ENCODE measurements at regions not wholly inside any gene's neighbourhood (a gene's known extent, or its start where the extent isn't known, plus 50 kb on each side); places are given as distances from the start of the nearest gene placed in this dataset.
"Not testable (repeated sequence)": the region's sequence is repeated elsewhere in the genome, so short reads cannot be mapped to it uniquely, and the experiment has no call there.

- DNase-seq = no peak
These were observed 57.6 kb downstream of the CCDC59 start for GRCh38 chr12:82300611-82301010.

DNA sequence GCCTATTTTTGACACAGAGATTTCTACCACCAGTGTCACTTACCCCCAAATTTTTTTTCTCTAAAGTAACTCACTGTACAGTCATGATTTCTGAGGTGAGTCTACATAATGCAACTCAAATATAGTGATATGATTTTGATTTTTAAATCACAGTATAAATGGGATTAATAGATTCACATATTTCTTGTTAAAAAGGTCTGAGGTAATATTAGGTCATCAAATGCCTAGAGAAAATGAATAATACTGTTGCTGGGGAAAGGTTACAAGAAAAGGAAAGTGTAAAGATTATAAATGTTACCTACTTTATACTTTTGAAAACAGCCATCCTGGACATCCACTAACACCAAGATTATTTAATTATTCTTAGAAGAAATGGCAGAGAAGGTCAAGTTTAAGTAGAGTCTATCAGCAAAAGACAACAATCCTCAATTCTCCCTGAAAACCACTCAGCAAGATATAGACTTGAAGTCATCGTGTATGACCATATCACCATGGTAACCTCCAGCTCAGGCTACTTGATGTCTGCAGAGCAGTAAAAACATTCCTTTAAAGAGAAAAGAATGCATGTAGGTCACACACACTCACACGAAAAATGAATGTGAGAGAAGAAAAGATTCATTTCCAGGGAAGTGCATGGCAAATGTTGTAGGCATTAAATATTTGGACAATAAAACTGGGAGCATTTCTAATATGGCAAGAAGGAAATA lies 58.7 kb downstream of the CCDC59 start:
- no peak for DNase-seq

DNA sequence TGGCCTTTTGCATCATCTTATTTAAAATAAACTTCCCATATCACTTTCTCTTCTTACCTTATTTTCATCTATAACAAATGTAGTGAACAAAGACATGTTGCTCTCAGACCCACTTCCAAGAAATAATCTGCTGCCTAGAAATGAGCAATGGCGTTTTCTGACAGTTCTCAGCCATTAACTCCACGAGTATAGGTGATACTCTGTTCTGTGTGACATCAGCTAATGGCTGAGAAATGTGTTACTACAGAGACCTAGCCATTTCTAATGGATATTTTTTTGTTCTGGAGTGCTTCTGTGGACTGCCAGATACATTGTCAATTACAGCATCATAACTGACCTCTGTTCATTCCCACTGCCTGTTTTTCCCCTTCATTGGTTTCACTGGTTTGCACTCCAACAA lies 67.8 kb downstream of the CCDC59 start:
- no peak for DNase-seq

DNA sequence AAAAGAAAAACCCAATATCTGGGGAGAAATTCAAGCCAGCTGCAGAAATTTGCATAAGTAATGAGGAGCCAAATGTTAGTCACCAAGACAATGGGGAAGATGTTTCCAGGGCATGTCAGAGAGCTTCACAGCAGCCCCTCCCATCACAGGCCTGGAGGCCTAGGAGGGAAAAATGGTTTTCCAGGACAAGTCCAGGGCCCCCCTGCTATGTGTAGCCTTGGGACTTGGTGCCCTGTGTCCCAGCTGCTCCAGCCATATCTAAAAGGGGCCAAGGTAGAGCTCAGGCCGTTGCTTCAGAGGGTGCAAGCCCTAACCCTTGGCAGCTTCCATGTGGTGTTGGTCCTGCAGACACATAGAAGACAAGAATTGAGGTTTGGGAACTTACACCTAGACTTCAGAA lies 76.9 kb downstream of the CCDC59 start:
- DNase-seq = not testable (repeated sequence)

GRCh38 chr12:82279536-82280058 lies 78.6 kb downstream of the CCDC59 start:
- DNase-seq = no peak

- no peak for DNase-seq
These were observed 80.6 kb downstream of the CCDC59 start for GRCh38 chr12:82277582-82277981.

GRCh38 chr12:82242729-82243128 lies 115.5 kb downstream of the CCDC59 start:
- no peak for DNase-seq

DNA sequence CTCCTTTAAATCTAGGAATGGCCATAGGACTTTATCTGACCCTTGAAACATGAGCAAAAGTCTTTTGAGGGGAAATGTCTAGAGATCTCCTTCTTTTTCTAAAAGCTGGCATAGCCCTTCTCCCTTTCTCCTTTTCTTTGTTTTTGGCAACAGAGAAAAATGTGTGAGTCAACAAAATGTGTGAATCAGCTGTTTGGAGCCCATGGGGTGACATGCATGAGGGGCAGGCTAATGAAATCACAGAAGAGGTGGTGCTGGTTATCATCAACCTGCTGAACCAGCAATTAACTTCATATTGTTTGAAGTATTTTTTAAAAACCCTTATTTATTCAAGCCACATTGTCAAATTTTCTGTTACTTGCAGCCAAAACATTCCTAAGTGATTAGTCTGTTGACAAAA lies 132.3 kb downstream of the CCDC59 start:
- no peak for DNase-seq

GRCh38 chr12:82223426-82223825 lies 134.8 kb downstream of the CCDC59 start:
- DNase-seq = no peak

DNA sequence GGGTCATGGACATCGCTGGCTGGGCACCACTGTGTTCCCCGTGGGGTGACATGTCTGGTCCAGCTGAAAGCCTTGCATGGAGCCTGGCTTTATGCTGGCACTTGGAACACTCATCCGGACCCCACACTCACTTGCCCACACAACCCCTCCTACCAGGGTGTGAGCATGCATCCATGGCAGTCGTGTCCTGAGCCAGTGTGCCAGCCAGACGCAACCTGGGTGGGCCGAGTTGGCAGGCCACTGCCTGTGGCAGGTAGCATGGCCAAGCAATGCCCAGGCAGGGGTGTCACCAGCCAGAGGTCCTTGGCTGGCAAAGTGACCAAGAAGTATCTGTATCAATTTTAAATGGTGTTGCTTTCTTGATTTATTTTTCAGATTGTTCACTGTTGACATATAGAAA lies 141.7 kb downstream of the CCDC59 start:
- no peak for DNase-seq

DNA sequence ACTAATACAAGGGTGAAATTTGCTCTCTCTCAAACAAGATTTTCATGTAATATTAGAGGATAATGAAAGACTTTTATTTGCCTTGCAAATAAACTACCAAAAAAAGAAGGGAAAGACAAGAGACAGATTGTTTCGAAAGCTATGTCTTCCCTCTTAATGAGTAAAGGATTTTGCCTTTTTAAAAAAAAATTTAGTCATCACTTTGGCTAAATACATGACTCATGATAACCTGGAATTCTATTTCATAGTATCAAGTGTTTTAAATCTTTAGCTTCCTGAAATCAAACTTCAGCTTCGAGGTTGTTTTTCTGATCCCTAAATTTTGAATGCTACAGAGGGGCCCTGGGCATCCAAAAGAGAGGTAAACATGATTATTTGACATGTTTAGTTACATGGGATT lies 144.4 kb downstream of the CCDC59 start:
- DNase-seq = no peak

- DNase-seq = no peak
These were observed 147.3 kb downstream of the CCDC59 start for GRCh38 chr12:82210882-82211281.

DNA sequence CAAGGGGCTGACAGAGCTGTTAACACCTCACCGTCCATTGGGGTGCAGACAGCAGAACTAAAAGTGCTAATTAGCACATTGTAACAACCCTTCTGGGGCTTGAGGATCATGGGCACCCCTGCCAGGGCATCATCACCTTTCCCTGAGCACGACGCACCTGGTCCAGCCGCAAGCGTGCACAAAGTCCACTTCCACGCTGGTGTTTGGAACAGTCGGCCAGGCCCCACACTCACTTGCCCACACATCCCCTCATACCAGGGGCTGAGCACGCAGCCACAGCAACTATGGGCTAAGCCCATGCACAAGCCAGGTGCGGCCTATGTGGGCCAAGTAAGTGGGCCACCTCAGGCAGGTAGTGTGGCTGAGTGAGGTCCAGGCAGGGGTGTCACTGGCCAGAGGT lies 148.7 kb downstream of the CCDC59 start:
- DNase-seq = no peak

GRCh38 chr12:82207556-82207955 lies 150.6 kb downstream of the CCDC59 start:
- no peak for DNase-seq

GRCh38 chr12:82203086-82203485 lies 155.1 kb downstream of the CCDC59 start:
- DNase-seq = no peak

DNA sequence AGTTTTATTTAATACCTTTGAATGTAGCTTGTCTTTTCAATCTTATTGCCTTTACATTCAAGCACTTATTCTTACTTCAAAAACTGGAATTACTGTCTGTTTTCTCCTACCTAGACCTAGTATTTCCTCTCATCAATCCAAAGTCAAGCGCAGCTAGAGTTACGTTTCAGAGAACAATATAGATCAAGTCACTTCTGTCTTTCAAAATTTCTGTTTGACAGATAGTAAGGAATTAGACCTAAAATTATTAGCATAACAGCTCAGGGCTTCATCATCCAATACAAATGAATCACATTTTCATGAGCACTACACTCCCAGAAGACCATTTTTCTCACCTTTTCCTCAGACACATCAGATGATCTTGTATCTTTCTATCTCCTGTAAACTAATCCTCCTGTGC lies 170.6 kb downstream of the CCDC59 start:
- no peak for DNase-seq

GRCh38 chr12:82187011-82187410 lies 171.2 kb downstream of the CCDC59 start:
- DNase-seq = no peak

DNA sequence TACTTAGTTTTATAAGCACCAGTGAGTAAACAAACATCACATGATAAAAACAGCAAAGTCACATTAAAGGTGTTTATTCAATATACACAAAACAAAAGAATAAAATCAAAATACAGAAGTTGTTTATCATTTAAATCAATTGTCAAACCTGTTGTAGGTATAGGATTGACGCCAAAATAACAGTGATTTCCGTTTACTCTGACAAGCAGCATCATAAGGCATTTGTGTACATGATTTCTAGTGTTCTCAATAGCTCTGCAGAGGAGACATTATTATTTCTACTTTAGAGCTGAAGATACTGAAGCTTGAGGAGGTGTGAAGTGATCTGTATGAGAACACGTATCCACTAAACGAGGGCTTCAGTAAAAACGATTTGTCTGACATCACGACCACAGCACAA lies 171.9 kb downstream of the CCDC59 start:
- DNase-seq = no peak

DNA sequence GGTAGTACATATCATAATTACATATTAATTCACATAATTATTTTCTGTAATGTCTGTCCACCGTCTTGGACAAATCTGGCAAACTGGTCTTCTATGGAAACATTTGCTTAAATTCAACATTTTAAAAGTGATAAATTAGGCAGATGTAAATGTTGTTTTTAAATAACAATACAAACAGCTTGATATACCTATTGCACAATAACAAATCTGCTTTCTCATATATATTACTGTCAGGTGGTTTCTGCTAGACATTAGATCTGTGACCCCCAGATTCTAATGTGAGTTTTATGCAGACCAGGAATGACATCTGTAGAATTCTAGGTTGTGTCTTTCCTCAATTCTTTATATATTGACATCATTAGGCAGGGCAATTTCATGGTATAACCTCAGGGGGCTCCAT lies 173.3 kb downstream of the CCDC59 start:
- no peak for DNase-seq

DNA sequence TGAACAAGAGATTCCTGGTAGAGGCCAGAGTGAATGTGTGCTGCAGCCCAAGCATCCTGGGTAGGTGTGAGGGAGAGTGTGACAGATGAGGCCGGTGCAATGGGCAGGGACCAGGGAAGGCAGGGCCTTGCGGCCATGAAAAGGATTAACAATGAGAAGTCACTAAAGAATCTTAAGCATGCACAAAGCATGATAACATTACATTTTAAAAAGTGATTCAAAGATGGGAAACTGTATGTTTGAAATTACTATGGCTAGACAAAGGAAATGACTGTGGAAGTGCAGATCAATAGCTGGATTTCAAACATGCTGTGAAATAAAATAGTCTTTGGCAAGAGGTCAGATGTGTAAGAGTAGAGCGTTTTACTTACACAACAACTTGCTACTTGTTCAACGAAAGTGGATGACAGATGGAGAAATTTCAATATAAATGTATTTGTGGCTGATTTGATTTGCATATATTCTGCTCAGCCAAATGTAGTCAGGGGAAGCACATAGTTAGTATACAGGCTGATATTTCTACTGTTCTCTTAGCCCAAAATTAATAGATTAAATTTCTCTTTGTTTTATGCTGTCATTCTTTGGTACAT lies 175.5 kb downstream of the CCDC59 start:
- no peak for DNase-seq

GRCh38 chr12:82176761-82177490 lies 181.3 kb downstream of the CCDC59 start:
- DNase-seq = no peak

GRCh38 chr12:82176026-82176425 lies 182.2 kb downstream of the CCDC59 start:
- no peak for DNase-seq

GRCh38 chr12:82174936-82175335 lies 183.3 kb downstream of the CCDC59 start:
- DNase-seq = no peak

DNA sequence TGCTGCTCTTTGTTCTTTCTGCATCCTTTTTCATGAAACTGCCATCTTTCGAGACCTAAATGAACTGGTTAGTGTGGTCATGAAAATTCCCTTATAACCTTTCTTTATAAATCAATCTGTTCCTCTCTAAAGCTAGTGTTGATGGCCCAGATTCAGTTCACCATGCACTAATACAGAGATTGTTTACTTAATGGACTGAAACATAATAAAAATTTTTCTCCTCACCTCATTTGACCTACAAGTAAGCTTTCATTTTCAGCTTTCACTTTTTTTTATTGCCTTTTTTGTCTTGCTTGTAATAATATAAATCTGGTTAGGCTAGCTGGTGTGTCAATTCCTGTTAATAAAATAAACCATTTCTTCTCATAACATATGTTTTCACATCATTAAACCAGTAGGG lies 183.8 kb downstream of the CCDC59 start:
- DNase-seq = no peak

Measured in activated T-cell treated with anti-CD3 and anti-CD28 coated beads for 4 hours (primary cell).